ENCODE measurements at regions not wholly inside any gene's neighbourhood (a gene's known extent, or its start where the extent isn't known, plus 50 kb on each side); places are given as distances from the start of the nearest gene placed in this dataset.

DNA sequence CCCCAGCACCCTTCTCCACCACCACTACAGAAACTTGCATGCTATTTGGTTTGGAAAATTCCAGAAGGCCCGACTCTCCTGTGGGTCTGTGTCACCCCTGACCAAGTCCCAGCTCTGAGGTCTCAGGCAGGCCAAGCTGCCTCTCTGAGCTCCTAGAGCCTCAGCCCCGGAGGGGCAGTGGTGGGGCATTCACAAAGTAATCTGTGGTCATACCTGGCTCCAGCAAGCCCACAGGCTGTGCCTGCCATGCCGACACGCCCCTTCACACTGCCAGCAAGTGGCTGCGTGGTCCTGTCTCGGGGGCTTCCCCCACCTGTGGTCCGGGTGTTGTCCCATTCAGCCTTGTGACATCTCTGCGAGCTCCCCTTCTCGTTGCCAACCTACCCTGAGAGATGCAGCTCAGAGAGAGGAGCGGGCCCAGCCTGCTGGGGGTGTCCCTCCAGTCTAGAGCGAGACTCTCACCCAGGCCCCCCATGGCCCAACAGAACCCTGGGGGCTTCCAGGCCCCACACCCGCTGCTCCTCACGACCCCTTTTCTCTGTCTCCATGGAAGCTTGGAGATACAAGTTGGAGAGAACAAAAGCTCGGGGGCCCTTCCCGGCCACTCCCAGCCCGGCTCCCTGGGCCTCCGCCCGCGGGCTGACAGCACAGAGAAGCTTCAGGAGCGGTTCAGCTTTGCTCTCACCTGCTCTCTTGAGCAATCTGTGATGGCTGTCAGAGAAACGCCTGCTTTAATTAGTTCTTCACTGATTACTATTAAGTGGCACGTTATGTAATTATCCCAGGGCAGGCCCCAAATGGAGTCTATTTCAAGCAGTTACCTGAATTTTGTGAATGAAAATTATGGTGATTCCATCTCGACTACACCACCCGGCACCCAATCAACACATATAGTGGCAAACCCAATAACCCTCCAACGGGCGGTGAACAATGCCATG lies 147.7 kb upstream of the PHACTR3 start:
- Histone ChIP-seq H3K79me2 (ENCODE audit: control insufficient read depth, insufficient read depth, low read length) (no peaks in the 10 kb centered on the region), H3K4me1 (ENCODE audit: control insufficient read depth, extremely low read depth, insufficient read depth, low read length) (no peaks in the 10 kb centered on the region), H3K9me3 (ENCODE audit: control insufficient read depth, insufficient read depth, low read depth, low read length) (no peaks in the 10 kb centered on the region), H3K27ac (ENCODE audit: insufficient read depth, low read length) (no peak overlapping the region), H3K9ac (ENCODE audit: insufficient read depth, low read length) (no peak overlapping the region), H2AFZ (ENCODE audit: low read length) (no peak overlapping the region), H4K20me1 (ENCODE audit: control insufficient read depth, extremely low read depth, insufficient read depth, low read length) (no peaks in the 10 kb centered on the region), H3K4me2 (ENCODE audit: extremely low read depth, insufficient read depth, low read length) (no peak overlapping the region), H3K36me3 (ENCODE audit: control insufficient read depth, insufficient read depth, low read length) (no peaks in the 10 kb centered on the region), H3K27me3 (ENCODE audit: control insufficient read depth, insufficient read depth, low read length) (no peaks in the 10 kb centered on the region), H3K4me3 (replicated peaks in 1 of 4; ENCODE audit: control extremely low read depth in 1 of 4, insufficient read depth in 1 of 4, low read depth in 3 of 4, low read length in 4 of 4) (no peak overlapping the region)
- TF ChIP-seq, protein P1, sequence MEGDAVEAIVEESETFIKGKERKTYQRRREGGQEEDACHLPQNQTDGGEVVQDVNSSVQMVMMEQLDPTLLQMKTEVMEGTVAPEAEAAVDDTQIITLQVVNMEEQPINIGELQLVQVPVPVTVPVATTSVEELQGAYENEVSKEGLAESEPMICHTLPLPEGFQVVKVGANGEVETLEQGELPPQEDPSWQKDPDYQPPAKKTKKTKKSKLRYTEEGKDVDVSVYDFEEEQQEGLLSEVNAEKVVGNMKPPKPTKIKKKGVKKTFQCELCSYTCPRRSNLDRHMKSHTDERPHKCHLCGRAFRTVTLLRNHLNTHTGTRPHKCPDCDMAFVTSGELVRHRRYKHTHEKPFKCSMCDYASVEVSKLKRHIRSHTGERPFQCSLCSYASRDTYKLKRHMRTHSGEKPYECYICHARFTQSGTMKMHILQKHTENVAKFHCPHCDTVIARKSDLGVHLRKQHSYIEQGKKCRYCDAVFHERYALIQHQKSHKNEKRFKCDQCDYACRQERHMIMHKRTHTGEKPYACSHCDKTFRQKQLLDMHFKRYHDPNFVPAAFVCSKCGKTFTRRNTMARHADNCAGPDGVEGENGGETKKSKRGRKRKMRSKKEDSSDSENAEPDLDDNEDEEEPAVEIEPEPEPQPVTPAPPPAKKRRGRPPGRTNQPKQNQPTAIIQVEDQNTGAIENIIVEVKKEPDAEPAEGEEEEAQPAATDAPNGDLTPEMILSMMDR (conservative IDR thresholded peaks at IDR 0.05 in 1 of 2, IDR thresholded peaks at IDR 0.05 in 1 of 2; ENCODE audit: low read depth in 1 of 2, low read length in 2 of 2) = no peak
- TF ChIP-seq EZH2 (IDR thresholded peaks at IDR 0.05; ENCODE audit: low read length, missing control alignments) = no peak
- DNase-seq (ENCODE audit: low read depth in 2 of 2) = no peak

GRCh38 chr20:59458645-59459044 lies 145.7 kb upstream of the PHACTR3 start:
- no peak overlapping the region for H3K4me2 ChIP-seq (ENCODE audit: extremely low read depth, insufficient read depth, low read length)
- TF ChIP-seq, protein P1 (conservative IDR thresholded peaks at IDR 0.05 in 1 of 2, IDR thresholded peaks at IDR 0.05 in 1 of 2; ENCODE audit: low read depth in 1 of 2, low read length in 2 of 2) = no peak
- TF ChIP-seq EZH2 (IDR thresholded peaks at IDR 0.05; ENCODE audit: low read length, missing control alignments) = no peak
- no peaks in the 10 kb centered on the region for H3K79me2 ChIP-seq (ENCODE audit: control insufficient read depth, insufficient read depth, low read length)
- no peak overlapping the region for H2AFZ ChIP-seq (ENCODE audit: low read length)
- H3K9me3 ChIP-seq (ENCODE audit: control insufficient read depth, insufficient read depth, low read depth, low read length) = no peaks in the 10 kb centered on the region
- H3K27me3 ChIP-seq (ENCODE audit: control insufficient read depth, insufficient read depth, low read length) = no peaks in the 10 kb centered on the region
- DNase-seq (ENCODE audit: low read depth in 2 of 2) = no peak
- H3K9ac ChIP-seq (ENCODE audit: insufficient read depth, low read length) = no peak overlapping the region
- H3K36me3 ChIP-seq (ENCODE audit: control insufficient read depth, insufficient read depth, low read length) = no peaks in the 10 kb centered on the region
- H3K27ac ChIP-seq (ENCODE audit: insufficient read depth, low read length) = no peak overlapping the region
- no peak overlapping the region for H3K4me3 ChIP-seq (replicated peaks in 1 of 4; ENCODE audit: control extremely low read depth in 1 of 4, insufficient read depth in 1 of 4, low read depth in 3 of 4, low read length in 4 of 4)
- no peaks in the 10 kb centered on the region for H4K20me1 ChIP-seq (ENCODE audit: control insufficient read depth, extremely low read depth, insufficient read depth, low read length)
- no peaks in the 10 kb centered on the region for H3K4me1 ChIP-seq (ENCODE audit: control insufficient read depth, extremely low read depth, insufficient read depth, low read length)

DNA sequence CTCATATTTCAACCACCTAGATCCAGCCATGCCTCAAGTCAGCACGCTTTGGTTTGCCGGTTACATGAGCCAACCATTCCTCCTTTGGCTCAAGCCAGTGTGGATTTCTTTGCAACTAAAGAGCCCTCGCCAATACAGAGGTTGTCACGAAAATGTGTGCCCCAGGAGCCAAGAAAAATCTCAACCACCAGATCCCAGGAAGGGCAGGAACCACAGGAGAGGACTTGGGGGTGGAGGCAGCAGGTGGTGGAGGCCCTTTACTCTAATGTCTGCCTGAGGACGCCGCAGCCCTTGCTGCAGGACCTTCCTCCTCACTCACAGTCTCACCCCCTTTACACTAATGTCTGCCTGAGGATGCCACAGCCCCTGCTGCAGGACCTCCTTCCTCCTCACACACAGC lies 144.8 kb upstream of the PHACTR3 start:
- H3K79me2 ChIP-seq (ENCODE audit: control insufficient read depth, insufficient read depth, low read length) = no peaks in the 10 kb centered on the region
- no peak overlapping the region for H3K9ac ChIP-seq (ENCODE audit: insufficient read depth, low read length)
- no peaks in the 10 kb centered on the region for H3K36me3 ChIP-seq (ENCODE audit: control insufficient read depth, insufficient read depth, low read length)
- no peak overlapping the region for H3K27ac ChIP-seq (ENCODE audit: insufficient read depth, low read length)
- H2AFZ ChIP-seq (ENCODE audit: low read length) = no peak overlapping the region
- H3K4me2 ChIP-seq (ENCODE audit: extremely low read depth, insufficient read depth, low read length) = no peak overlapping the region
- H3K27me3 ChIP-seq (ENCODE audit: control insufficient read depth, insufficient read depth, low read length) = no peaks in the 10 kb centered on the region
- H4K20me1 ChIP-seq (ENCODE audit: control insufficient read depth, extremely low read depth, insufficient read depth, low read length) = no peaks in the 10 kb centered on the region
- TF ChIP-seq EZH2 (IDR thresholded peaks at IDR 0.05; ENCODE audit: low read length, missing control alignments) = no peak
- TF ChIP-seq, protein P1 (conservative IDR thresholded peaks at IDR 0.05 in 1 of 2, IDR thresholded peaks at IDR 0.05 in 1 of 2; ENCODE audit: low read depth in 1 of 2, low read length in 2 of 2) = no peak
- H3K9me3 ChIP-seq (ENCODE audit: control insufficient read depth, insufficient read depth, low read depth, low read length) = no peaks in the 10 kb centered on the region
- DNase-seq (ENCODE audit: low read depth in 2 of 2) = no peak
- no peaks in the 10 kb centered on the region for H3K4me1 ChIP-seq (ENCODE audit: control insufficient read depth, extremely low read depth, insufficient read depth, low read length)
- H3K4me3 ChIP-seq (replicated peaks in 1 of 4; ENCODE audit: control extremely low read depth in 1 of 4, insufficient read depth in 1 of 4, low read depth in 3 of 4, low read length in 4 of 4) = no peak overlapping the region

All from fibroblast of lung (primary cell).